IMR-90 (cell line): ENCODE measurements at regions not wholly inside any gene's neighbourhood (a gene's known extent, or its start where the extent isn't known, plus 50 kb on each side); places are given as distances from the start of the nearest gene placed in this dataset.

Experiments used
- ATAC-seq: fragments of 200-7000 bp; cut with Tn5 transposase; 2 replicates; pipeline ENCODE4 v1.9.1; 2020; ENCODE audit warnings: low read depth, mild to moderate bottlenecking, moderate library complexity
- BruUV-seq: library from RNA; stranded (reverse); fragments of 400-500 nt; replicated peaks from 2 replicates; lab custom pipeline; 2021; lab: Mats Ljungman, UMichigan
- CTCF ChIA-PET: fragments of 300-600 bp; formaldehyde crosslinking; extraction: SDS; loops from one replicate; lab custom pipeline; 2021; ENCODE audit warnings: antibody characterized with exemption; lab: Yijun Ruan, JAX
- POLR2A ChIA-PET: fragments of 300-600 bp; sonication (Branson Sonifier 250); formaldehyde crosslinking; loops from one replicate; lab custom pipeline; 2022; ENCODE audit warnings: antibody characterized with exemption; ENCODE audit not compliant: unreplicated experiment; lab: Charles Lee
- DNase-seq: peaks from one replicate; pipeline ENCODE4 v3.0.0; 2013
- H2AFZ ChIP-seq: replicated peaks from 2 replicates; pipeline ENCODE3; 2013; ENCODE audit warnings: low read length, mild to moderate bottlenecking; ENCODE audit not compliant: poor library complexity
- H2AK5ac ChIP-seq: 2 replicates; pipeline ENCODE4 v1.6.1; 2013; ENCODE audit warnings: low read depth, low read length, inconsistent platforms
- H2AK9ac ChIP-seq: replicated peaks from 2 replicates; pipeline ENCODE3; 2013; ENCODE audit warnings: mild to moderate bottlenecking, low read depth, low read length, moderate library complexity; ENCODE audit not compliant: poor library complexity
- H2BK120ac ChIP-seq: 2 replicates; pipeline ENCODE4 v1.6.1; 2013; ENCODE audit warnings: low read depth, low read length, inconsistent platforms
- H2BK15ac ChIP-seq: 3 replicates; pipeline ENCODE4 v1.6.1; 2013; ENCODE audit warnings: low read depth, low read length, inconsistent platforms
- H2BK20ac ChIP-seq: 2 replicates; pipeline ENCODE4 v1.6.1; 2013; ENCODE audit warnings: low read depth, mild to moderate bottlenecking, inconsistent platforms, low read length, moderate library complexity
- H2BK5ac ChIP-seq: 2 replicates; pipeline ENCODE4 v1.6.1; 2013; ENCODE audit warnings: mild to moderate bottlenecking, low read depth, low read length, inconsistent platforms; ENCODE audit not compliant: poor library complexity, severe bottlenecking
- H3K14ac ChIP-seq: replicated peaks from 2 replicates; pipeline ENCODE4 v1.6.1; 2013; ENCODE audit warnings: low read depth, low read length, inconsistent platforms
- H3K18ac ChIP-seq: 2 replicates; pipeline ENCODE4 v1.6.1; 2013; ENCODE audit warnings: low read depth, low read length, control low read depth
- H3K23ac ChIP-seq: 2 replicates; pipeline ENCODE4 v1.6.1; 2013; ENCODE audit warnings: low read depth, low read length, inconsistent platforms
- H3K27ac ChIP-seq: 2 replicates; pipeline ENCODE4 v1.5.1; 2013; ENCODE audit warnings: mild to moderate bottlenecking, control low read depth, low read length; ENCODE audit not compliant: insufficient read depth
- H3K27me3 ChIP-seq: 2 replicates; pipeline ENCODE4 v1.6.1; 2013; ENCODE audit warnings: low read length; ENCODE audit not compliant: control insufficient read depth, insufficient read depth
- H3K36me3 ChIP-seq: 2 replicates; pipeline ENCODE4 v1.6.1; 2013; ENCODE audit warnings: low read length, mixed read lengths; ENCODE audit not compliant: control insufficient read depth, insufficient read depth
- H3K4ac ChIP-seq: 2 replicates; pipeline ENCODE4 v1.6.1; 2013; ENCODE audit warnings: low read depth, low read length, inconsistent platforms
- H3K4me1 ChIP-seq: 2 replicates; pipeline ENCODE4 v1.6.1; 2013; ENCODE audit warnings: low read length, mixed read lengths; ENCODE audit not compliant: control insufficient read depth, insufficient read depth
- H3K4me2 ChIP-seq: 2 replicates; pipeline ENCODE4 v1.6.1; 2013; ENCODE audit warnings: low read depth, mild to moderate bottlenecking, control low read depth, low read length, moderate library complexity
- H3K4me3 ChIP-seq: 2 replicates; pipeline ENCODE4 v1.5.1; 2013; ENCODE audit warnings: low read depth, mild to moderate bottlenecking, control low read depth, low read length, moderate library complexity; ENCODE audit not compliant: insufficient read depth
- H3K56ac ChIP-seq: 2 replicates; pipeline ENCODE4 v1.6.1; 2013; ENCODE audit warnings: low read length, inconsistent platforms; ENCODE audit not compliant: insufficient read depth; ENCODE audit errors: extremely low read depth
- H3K79me1 ChIP-seq, 2 experiments: 2 replicates each; pipeline ENCODE4 v1.6.1; 2013; ENCODE audit warnings: low read length in 2 of 2, inconsistent platforms in 1 of 2, low read depth in 1 of 2
- H3K9ac ChIP-seq: 2 replicates; pipeline ENCODE4 v1.6.1; 2013; ENCODE audit warnings: low read depth, low read length, control low read depth
- H3K9me1 ChIP-seq: 2 replicates; pipeline ENCODE4 v1.6.1; 2013; ENCODE audit warnings: low read length, inconsistent platforms; ENCODE audit not compliant: insufficient read depth
- H3K9me3 ChIP-seq: 2 replicates; pipeline ENCODE4 v1.6.1; 2013; ENCODE audit warnings: low read length; ENCODE audit not compliant: control insufficient read depth, insufficient read depth
- H4K20me1 ChIP-seq: 2 replicates; pipeline ENCODE4 v1.6.1; 2013; ENCODE audit warnings: low read length, inconsistent platforms; ENCODE audit not compliant: insufficient read depth
- H4K5ac ChIP-seq: 2 replicates; pipeline ENCODE4 v1.6.1; 2013; ENCODE audit warnings: mild to moderate bottlenecking, low read depth, low read length, control low read depth
- H4K8ac ChIP-seq, 2 experiments: 2 replicates each; pipeline ENCODE4 v1.6.1; 2013; ENCODE audit warnings: low read depth in 2 of 2, low read length in 2 of 2, control low read depth in 1 of 2, inconsistent platforms in 1 of 2
- H4K91ac ChIP-seq: 2 replicates; pipeline ENCODE4 v1.6.1; 2013; ENCODE audit warnings: low read depth, low read length, inconsistent platforms; ENCODE audit not compliant: insufficient read depth
- BHLHE40 ChIP-seq: fragments of 150-350 bp; IDR thresholded peaks from 2 replicates; pipeline ENCODE4 v1.6.1; 2016; ENCODE audit warnings: mild to moderate bottlenecking, low read depth, low read length
- CHD1 ChIP-seq: IDR thresholded peaks from 2 replicates; pipeline ENCODE4 v1.6.1; 2012; ENCODE audit warnings: low read depth, low read length, improper control_type of control experiment
- CTCF ChIP-seq: conservative IDR thresholded peaks from 2 replicates; pipeline ENCODE4 v1.5.1; 2012; ENCODE audit warnings: mild to moderate bottlenecking, low read depth, low read length, improper control_type of control experiment
- FOS ChIP-seq: fragments of 150-350 bp; IDR thresholded peaks from 2 replicates; pipeline ENCODE4 v1.6.1; 2016; ENCODE audit warnings: low read depth, low read length
- MAFK ChIP-seq: IDR thresholded peaks from 2 replicates; pipeline ENCODE4 v1.6.1; 2012; ENCODE audit warnings: low read depth, low read length, improper control_type of control experiment
- MAZ ChIP-seq: IDR thresholded peaks from 2 replicates; pipeline ENCODE4 v1.6.1; 2012; ENCODE audit warnings: low read depth, mild to moderate bottlenecking, low read length, improper control_type of control experiment, moderate library complexity, borderline replicate concordance
- POLR2A ChIP-seq: IDR thresholded peaks from 2 replicates; pipeline ENCODE4 v1.6.1; 2012; ENCODE audit warnings: mild to moderate bottlenecking, low read depth, low read length
- RAD21 ChIP-seq: IDR thresholded peaks from 2 replicates; pipeline ENCODE4 v1.6.1; 2012; ENCODE audit warnings: low read length, improper control_type of control experiment
- USF2 ChIP-seq: fragments of 150-350 bp; IDR thresholded peaks from 2 replicates; pipeline ENCODE4 v1.6.1; 2017; ENCODE audit warnings: mild to moderate bottlenecking, antibody characterized with exemption, low read length, low read depth
- dilution Hi-C: fragments of 300-500 bp; cut with HindIII; formaldehyde crosslinking; loops from one replicate; pipeline ENCODE4 v1.14.3; 2018; ENCODE audit warnings: low sequenced_read_pairs; ENCODE audit not compliant: unreplicated experiment
- in situ Hi-C: fragments of 300-500 bp; cut with MboI; formaldehyde crosslinking; loops from 3 replicates; pipeline ENCODE4 v1.14.3; 2019; ENCODE audit warnings: low sequenced_read_pairs, inconsistent platforms, mixed read lengths
- intact Hi-C: fragments of 100-400 bp; cut with micrococcal nuclease; formaldehyde crosslinking; loops from 2 replicates; pipeline ENCODE4 v1.10.0; 2022

- no peak overlapping the region for H3K4ac ChIP-seq
- H3K4me3 ChIP-seq = no peak overlapping the region
- H3K56ac ChIP-seq = no peak overlapping the region
- H4K5ac ChIP-seq = no peak overlapping the region
- H3K18ac ChIP-seq = no peak overlapping the region
- no peak overlapping the region for H3K9ac ChIP-seq
- no peak overlapping the region for H2AK5ac ChIP-seq
- H3K27ac ChIP-seq = no peak overlapping the region
- in situ Hi-C loops (no loop called here), intact Hi-C loops (loop anchor here (2.0 kb wide), 1 partner anchor 20 kb away; no protein-coding TSS in a partner anchor), dilution Hi-C loops (no loop called here)
- H3K27me3 ChIP-seq = peaks cover 2% of the 10 kb centered on the region; the same call in 1 of the 2 replicates
- H4K8ac ChIP-seq = no peak overlapping the region
- no peak overlapping the region for H4K91ac ChIP-seq
- DNase-seq = no peak
- ChIA-PET CTCF (no interaction called here), POLR2A (no interaction called here)
- no peak overlapping the region for H3K23ac ChIP-seq
- H3K4me2 ChIP-seq = no peak overlapping the region
- H3K14ac ChIP-seq = no peak overlapping the region
- TF ChIP-seq CTCF (no peak), CHD1 (no peak), BHLHE40 (no peak), POLR2A (no peak), RAD21 (no peak), MAZ (no peak), FOS (no peak), MAFK (no peak), USF2 (no peak)
- H3K4me1 ChIP-seq = no peaks in the 10 kb centered on the region
- no peak overlapping the region for H2AK9ac ChIP-seq
- no peaks in the 10 kb centered on the region; the same call in 1 of the 2 replicates for H4K20me1 ChIP-seq
- no peaks in the 10 kb centered on the region for H3K36me3 ChIP-seq
- no peak overlapping the region for H2BK5ac ChIP-seq
- no peaks in the 10 kb centered on the region for H3K9me1 ChIP-seq
- H3K9me3 ChIP-seq = no peaks in the 10 kb centered on the region
- no peak overlapping the region for H2BK15ac ChIP-seq
- no TSS peak for BruUV-seq
- ATAC-seq = no peak
- H3K79me1 ChIP-seq = no peaks in the 10 kb centered on the region
- H2BK20ac ChIP-seq = no peak overlapping the region
- H2AFZ ChIP-seq = no peak overlapping the region
- H2BK120ac ChIP-seq = no peak overlapping the region
These were observed 132.7 kb downstream of the ANXA2 start for GRCh38 chr15:60265057-60265456.
